ENCODE measurements at regions not wholly inside any gene's neighbourhood (a gene's known extent, or its start where the extent isn't known, plus 50 kb on each side); places are given as distances from the start of the nearest gene placed in this dataset.

GRCh38 chr5:173767574-173768266, 120.4 kb upstream of the CPEB4 start:
- DNase-seq = no peak

DNA sequence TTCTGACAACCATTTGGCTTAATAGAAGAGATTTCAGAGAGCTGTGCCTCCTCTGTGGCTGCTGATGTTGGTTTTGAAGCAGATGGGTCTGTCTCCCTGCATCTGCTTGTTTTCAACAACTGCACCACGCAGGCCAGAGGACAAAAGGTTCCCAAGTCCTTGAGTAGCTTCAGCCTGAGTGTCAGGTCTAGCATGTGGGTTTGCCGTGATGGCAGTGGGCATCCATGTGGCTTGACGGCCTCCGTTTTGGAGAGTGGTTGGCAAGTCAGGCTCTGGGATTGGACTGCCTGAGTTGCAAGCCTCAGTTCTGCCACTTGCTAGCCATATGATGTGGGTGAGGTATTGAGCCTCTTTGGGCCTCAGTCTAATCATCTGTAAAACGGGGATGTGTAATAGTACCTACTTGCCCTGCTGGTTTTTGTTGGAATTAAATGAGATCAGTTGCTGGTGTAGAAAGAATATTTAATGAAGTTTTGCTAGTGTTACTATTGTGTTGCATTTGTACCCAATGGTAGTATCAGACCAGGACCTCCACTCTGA, 119.8 kb upstream of the CPEB4 start:
- no peak for DNase-seq

- no peak for DNase-seq
These were observed 119.3 kb upstream of the CPEB4 start for GRCh38 chr5:173768891-173769290.

- DNase-seq = no peak
These were observed 117.5 kb upstream of the CPEB4 start for GRCh38 chr5:173770637-173771036.

GRCh38 chr5:173771121-173771724, 116.9 kb upstream of the CPEB4 start:
- DNase-seq = no peak

- DNase-seq = no peak
These were observed 116.3 kb upstream of the CPEB4 start for GRCh38 chr5:173771725-173772383.

- DNase-seq = no peak
These were observed 115.6 kb upstream of the CPEB4 start for GRCh38 chr5:173772384-173773059.

GRCh38 chr5:173774271-173774761, 113.8 kb upstream of the CPEB4 start:
- no peak for DNase-seq

- no peak for DNase-seq
These were observed 112.6 kb upstream of the CPEB4 start for GRCh38 chr5:173775261-173776197.

- no peak for DNase-seq
These were observed 111.0 kb upstream of the CPEB4 start for GRCh38 chr5:173777149-173777548.

- DNase-seq = no peak
These were observed 110.5 kb upstream of the CPEB4 start for GRCh38 chr5:173777674-173778073.

GRCh38 chr5:173778152-173778782, 109.9 kb upstream of the CPEB4 start:
- no peak for DNase-seq

DNA sequence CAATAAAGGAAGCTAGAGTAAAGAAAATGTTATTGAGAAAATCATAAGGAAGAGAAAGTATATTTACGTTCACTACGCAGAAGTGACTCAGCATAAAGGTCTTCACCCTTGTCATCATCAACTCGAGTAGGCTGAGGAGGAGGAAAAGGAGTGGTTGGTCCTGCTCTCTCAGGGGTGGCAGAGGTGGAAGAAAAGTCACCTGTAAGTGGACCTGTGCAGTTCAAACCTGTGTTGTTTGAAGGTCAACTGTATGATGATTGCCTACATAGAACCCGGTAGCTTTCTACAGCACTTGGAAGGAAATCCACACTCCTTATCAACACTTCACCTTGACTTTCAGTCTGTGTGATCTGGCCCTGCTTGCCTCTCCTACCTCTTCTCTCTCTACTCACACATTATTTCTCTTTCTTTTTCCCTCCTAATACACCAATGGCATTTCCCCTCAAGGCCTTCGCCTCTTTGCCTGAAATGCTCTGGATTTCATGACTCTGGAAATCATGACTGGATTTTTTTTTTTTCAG, 109.3 kb upstream of the CPEB4 start:
- DNase-seq = no peak

GRCh38 chr5:173780235-173781234, 107.6 kb upstream of the CPEB4 start:
- DNase-seq = no peak

GRCh38 chr5:173781432-173781815, 106.7 kb upstream of the CPEB4 start:
- no peak for DNase-seq

DNA sequence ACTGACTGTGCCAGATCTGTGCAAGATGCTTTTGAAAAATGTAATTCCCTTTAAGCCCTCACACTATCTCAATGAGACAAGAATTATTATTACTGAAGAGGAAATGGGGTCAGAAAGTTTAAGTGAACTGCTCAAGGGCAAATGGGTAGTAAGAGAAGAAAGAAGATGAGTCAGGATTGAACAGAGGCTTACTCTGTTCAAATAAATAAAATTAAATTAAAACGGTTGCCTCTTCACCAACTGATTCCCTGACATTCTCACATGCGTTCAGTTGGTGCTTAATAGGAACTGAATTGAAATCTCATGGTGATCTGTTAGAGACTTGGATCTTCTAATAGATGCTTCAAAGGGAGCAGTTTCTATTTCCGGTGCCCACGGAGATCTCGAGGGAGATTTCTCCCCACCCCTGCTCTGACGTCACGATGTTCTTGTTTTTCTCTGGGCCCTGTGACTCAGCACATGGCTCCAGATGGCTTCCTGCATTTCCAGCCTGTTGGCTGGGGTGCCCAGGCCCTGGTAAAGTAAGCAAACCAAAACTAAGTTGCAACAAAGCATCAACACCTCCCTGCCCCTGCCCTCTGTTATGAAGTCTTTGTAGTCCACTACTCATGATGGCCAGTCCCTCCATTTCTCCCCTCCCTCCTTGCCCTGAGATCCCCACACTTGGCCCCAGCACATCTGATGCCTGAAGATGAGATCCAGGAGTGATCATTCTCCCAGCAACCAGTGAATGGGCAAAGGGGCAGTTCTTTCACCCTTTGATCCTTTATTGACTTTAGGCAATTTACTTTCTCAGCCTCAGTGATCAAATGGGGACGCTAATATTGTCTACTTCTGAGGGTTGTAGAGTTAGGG, 106.1 kb upstream of the CPEB4 start:
- DNase-seq = peak; percentile 16 to 70 (median 54)

GRCh38 chr5:173782671-173783101, 105.5 kb upstream of the CPEB4 start:
- DNase-seq = no peak

- DNase-seq = no peak
These were observed 104.8 kb upstream of the CPEB4 start for GRCh38 chr5:173783371-173783770.

- no peak for DNase-seq
These were observed 102.7 kb upstream of the CPEB4 start for GRCh38 chr5:173785400-173785799.

Measured in T-helper 1 cell (primary cell).